ENCODE measurements at regions not wholly inside any gene's neighbourhood (a gene's known extent, or its start where the extent isn't known, plus 50 kb on each side); places are given as distances from the start of the nearest gene placed in this dataset.

DNA sequence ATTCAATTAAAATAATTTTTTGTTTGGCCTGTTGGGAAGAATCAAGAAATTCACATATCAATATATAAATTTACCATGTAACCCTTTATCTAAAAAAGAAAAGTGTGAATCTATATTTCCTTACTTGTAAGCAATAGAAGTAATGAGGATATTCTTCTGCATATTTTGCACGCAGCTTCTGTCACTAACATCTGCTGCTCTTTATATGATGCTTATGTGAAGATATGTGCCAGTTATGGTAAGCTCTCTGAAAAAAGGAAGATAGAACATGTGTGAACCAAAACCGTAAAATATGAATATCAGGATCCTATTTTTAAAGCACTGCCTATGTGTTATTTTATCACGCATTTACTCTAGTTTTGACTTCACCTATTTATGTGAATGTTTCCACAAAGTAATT, 96.4 kb upstream of the ATP11B start:
- TF ChIP-seq SMC3 (IDR thresholded peaks at IDR 0.05; ENCODE audit: low read depth, low read length) (no peak), FOS (IDR thresholded peaks at IDR 0.05; ENCODE audit: low read depth, low read length) (no peak), MXI1 (IDR thresholded peaks at IDR 0.05; ENCODE audit: borderline replicate concordance, low read depth, low read length) (no peak)
- TF ChIP-seq, protein P1, sequence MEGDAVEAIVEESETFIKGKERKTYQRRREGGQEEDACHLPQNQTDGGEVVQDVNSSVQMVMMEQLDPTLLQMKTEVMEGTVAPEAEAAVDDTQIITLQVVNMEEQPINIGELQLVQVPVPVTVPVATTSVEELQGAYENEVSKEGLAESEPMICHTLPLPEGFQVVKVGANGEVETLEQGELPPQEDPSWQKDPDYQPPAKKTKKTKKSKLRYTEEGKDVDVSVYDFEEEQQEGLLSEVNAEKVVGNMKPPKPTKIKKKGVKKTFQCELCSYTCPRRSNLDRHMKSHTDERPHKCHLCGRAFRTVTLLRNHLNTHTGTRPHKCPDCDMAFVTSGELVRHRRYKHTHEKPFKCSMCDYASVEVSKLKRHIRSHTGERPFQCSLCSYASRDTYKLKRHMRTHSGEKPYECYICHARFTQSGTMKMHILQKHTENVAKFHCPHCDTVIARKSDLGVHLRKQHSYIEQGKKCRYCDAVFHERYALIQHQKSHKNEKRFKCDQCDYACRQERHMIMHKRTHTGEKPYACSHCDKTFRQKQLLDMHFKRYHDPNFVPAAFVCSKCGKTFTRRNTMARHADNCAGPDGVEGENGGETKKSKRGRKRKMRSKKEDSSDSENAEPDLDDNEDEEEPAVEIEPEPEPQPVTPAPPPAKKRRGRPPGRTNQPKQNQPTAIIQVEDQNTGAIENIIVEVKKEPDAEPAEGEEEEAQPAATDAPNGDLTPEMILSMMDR (conservative IDR thresholded peaks at IDR 0.05; ENCODE audit: low read depth, low read length): no peak
